Keratinocyte (primary cell): ENCODE measurements at regions not wholly inside any gene's neighbourhood (a gene's known extent, or its start where the extent isn't known, plus 50 kb on each side); places are given as distances from the start of the nearest gene placed in this dataset.

Experiments
- CTCF ChIP-seq, 3 experiments: IDR thresholded peaks in 1 of 3; conservative IDR thresholded peaks in 1 of 3; optimal IDR thresholded peaks in 1 of 3; 2 replicates in 2 of 3; 3 replicates in 1 of 3; pipeline versions ENCODE3 to v1.5.1; 2011; ENCODE audit warnings: low read length in 3 of 3, mild to moderate bottlenecking in 3 of 3, moderate library complexity in 2 of 3, control low read depth in 1 of 3, inconsistent platforms in 1 of 3; ENCODE audit not compliant: insufficient read depth in 2 of 3; ENCODE audit errors: extremely low read depth in 1 of 3
- EZH2 ChIP-seq: IDR thresholded peaks from one replicate; pipeline ENCODE4 v1.6.1; 2012; ENCODE audit warnings: inconsistent platforms, mild to moderate bottlenecking, low read length, moderate library complexity

- TF ChIP-seq CTCF (optimal IDR thresholded peaks at IDR 0.05 in 1 of 3, IDR thresholded peaks at IDR 0.05 in 1 of 3, conservative IDR thresholded peaks at IDR 0.05 in 1 of 3; ENCODE audit: extremely low read depth in 1 of 3, insufficient read depth in 2 of 3, low read length in 3 of 3) = no peak
- TF ChIP-seq EZH2 = no peak
These were observed 118.9 kb upstream of the COL21A1 start for GRCh38 chr6:56366141-56366852.
